ENCODE measurements at regions not wholly inside any gene's neighbourhood (a gene's known extent, or its start where the extent isn't known, plus 50 kb on each side); places are given as distances from the start of the nearest gene placed in this dataset.

DNA sequence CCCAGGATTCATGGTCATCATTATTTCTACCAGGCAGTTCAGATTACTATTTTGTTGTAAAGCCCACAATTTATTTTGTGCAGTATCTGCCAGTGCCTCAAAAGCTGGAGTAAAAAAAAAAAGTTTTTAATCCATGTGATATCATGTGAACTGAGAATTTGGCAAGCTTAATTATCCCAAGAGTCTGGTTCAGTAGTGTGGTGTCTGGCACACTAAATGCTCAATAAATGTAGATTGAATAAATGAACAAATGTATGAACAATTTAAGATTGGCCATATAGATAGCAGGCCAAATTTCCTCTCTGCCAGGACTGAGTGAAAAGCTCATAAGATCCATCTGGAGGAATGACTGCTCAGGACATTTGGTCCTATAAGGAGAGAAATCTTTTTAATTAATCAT is 533.0 kb downstream of the TLE1 start (continued):
- TF ChIP-seq, protein P1, sequence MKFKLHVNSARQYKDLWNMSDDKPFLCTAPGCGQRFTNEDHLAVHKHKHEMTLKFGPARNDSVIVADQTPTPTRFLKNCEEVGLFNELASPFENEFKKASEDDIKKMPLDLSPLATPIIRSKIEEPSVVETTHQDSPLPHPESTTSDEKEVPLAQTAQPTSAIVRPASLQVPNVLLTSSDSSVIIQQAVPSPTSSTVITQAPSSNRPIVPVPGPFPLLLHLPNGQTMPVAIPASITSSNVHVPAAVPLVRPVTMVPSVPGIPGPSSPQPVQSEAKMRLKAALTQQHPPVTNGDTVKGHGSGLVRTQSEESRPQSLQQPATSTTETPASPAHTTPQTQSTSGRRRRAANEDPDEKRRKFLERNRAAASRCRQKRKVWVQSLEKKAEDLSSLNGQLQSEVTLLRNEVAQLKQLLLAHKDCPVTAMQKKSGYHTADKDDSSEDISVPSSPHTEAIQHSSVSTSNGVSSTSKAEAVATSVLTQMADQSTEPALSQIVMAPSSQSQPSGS (IDR thresholded peaks at IDR 0.05; ENCODE audit: low read length), result no peak
- TF ChIP-seq SP1 (IDR thresholded peaks at IDR 0.05; ENCODE audit: low read depth, low read length), result no peak
- TF ChIP-seq GABPA (IDR thresholded peaks at IDR 0.05; ENCODE audit: borderline replicate concordance, insufficient read depth, low read length), result no peak
